HG02973 (cell line): ENCODE measurements at regions not wholly inside any gene's neighbourhood (a gene's known extent, or its start where the extent isn't known, plus 50 kb on each side); places are given as distances from the start of the nearest gene placed in this dataset.
"Not testable (repeated sequence)": the region's sequence is repeated elsewhere in the genome, so short reads cannot be mapped to it uniquely, and the experiment has no call there.

Source experiments
- ATAC-seq: cut with Tn5 transposase; IDR thresholded peaks from one replicate; pipeline ENCODE4 v1.9.1; 2021; ENCODE audit warnings: moderate library complexity; ENCODE audit not compliant: unreplicated experiment

DNA sequence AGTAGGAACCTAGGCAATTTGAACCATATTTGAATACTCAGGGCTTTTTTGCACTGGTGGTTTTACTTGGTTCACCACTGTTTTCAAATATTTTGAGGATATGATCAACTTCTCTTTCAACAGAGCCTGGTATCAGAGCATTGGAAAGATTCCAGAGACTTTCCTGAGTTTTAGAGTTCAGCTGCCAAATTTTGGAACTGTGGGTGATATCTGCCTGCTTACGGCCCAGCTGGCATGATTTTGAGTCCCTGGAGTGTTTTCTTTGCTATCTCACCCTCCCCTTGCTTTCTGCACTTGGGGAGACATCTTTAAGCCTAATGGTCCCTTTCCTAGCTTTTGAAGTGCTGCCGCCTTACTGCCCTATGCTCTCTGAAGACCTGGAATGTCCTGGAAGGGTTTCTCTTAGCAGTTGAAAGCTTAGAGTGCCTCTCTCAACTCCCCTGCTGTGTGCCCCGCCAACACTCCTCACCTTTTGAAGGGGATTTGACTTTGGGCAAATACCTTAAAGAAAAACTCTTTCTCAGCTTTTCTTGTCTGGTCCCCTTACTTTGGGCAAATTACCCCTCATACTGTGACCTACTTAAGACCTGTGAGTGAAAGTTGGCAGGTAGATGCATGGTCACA is 539.1 kb downstream of the MFSD1 start:
- no peak for ATAC-seq

GRCh38 chr3:159346271-159346903 is 544.5 kb downstream of the MFSD1 start:
- ATAC-seq, result no peak

- no peak for ATAC-seq
Measured at GRCh38 chr3:159348431-159348830, 546.6 kb downstream of the MFSD1 start.

DNA sequence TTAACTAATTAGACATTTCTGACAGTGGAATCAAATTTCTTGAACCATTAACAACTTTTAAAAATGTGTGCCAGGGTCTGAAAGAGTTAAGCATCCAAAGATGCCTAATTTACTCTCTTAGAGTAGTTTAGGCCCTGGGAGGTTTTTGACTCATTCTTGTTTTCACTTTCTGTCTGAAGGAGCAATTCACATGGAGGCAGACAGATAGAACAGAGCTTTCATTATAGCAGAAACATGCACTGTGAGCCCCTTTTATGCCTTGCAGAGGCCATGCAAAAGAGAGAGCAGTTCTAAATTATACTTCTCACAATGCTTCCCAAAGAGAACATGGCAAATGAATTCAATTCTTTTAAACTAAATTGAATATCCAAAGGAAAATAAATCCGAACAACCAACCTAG is 554.8 kb downstream of the MFSD1 start:
- ATAC-seq, result no peak

DNA sequence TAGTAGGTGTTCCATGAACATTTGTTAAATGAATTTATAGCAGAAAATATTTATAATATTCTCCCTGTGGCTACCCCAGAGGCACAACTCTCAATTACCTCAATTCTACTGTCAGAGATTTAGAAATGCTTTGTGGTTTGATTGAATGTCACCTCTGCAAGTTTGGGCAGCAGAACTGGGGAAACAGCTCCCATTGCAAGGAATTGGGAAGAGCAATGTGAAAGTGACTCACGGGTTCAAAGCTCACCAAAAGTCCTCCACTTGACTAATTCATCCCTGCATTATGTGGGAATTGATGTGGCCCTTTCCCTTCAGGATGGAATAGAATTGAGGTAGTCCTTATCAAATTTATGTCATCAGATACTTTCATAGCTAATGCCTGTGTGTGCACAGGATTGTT is 562.7 kb downstream of the MFSD1 start:
- ATAC-seq, result no peak

- no peak for ATAC-seq
Measured at GRCh38 chr3:159366476-159366875, 564.6 kb downstream of the MFSD1 start.

GRCh38 chr3:159371961-159372360 is 570.1 kb downstream of the MFSD1 start:
- no peak for ATAC-seq

DNA sequence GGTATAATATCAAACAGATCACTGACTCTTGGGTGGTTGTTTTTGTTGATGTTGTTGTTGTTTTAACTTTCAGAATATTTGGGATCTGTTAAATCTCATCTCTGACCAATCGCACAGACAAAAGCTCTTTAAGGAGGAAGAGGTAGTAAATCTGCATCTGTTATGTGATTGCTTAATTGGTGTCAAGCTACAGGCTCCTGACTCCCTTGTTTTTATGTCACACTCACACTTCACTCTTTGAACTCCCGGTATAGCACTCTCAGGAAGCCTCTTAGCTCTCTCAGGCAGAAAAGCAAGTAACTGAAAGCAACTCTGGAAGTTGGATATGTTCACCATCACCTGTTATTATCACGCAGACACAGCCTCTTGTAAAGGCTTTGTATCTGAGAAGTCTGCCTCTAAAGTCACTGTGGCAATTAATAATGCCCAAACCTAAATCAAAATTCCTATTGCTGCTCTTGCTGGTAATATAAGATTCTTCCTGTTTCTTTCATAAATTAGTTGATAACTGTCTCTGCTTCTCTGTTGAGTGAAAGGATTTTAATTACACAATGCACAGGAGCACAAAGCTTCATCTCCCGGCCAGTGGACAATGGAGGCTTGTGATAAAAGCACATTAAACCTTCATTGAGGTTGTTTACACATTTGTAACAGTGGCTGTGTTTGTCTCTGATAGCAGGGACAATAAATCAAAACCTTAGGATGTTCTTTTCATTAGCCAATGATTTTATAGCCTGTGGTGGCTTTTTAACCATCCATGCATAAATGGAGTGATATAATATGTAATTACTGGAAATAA is 576.7 kb downstream of the MFSD1 start:
- ATAC-seq, result no peak

DNA sequence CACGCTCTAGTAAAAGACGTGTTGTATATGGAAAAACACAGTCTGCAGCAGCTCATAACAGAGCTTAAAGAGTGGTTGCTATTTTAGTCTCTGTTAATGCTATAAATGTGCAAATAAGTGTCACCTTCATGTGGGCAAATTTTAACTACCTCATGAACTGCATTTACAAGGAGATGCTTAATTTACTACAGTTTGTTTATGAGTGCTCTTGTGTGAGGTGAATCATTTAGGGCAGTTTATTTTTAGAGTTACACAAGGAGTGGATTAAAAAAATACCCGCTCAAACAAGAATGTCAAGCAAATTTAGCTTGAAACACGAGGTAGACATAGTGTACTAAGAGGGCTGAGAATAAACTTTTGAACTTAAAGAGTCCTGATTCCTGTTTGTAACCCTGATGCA is 579.0 kb downstream of the MFSD1 start:
- no peak for ATAC-seq

DNA sequence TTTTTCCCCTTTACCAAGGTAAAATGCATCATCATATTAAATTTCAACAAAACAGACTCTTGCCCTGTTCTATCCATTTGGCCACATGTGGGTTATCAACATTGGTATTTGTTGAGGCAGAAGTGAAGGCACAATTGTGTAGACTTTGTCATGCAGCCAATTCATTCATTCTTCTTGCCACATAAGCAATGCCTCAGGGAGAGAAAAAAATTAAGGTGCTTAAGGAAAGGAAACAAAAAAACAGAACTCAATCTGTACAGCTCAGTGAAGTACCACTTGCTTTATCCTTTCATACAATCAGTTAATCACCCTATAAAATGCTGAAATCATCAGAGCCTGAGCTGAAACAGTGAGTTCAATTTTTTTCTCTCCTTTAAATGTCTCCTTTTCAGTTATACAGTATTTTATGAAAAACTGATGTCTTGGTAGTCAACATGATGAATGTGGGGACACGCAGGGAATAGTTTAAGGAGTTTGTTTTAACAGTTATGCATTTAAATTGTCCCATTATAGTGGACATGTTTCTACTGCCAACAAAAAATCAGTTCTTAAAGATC is 588.9 kb downstream of the MFSD1 start:
- ATAC-seq, result no peak

GRCh38 chr3:159397683-159398082 is 591.0 kb upstream of the IL12A start:
- not testable (repeated sequence) for ATAC-seq

DNA sequence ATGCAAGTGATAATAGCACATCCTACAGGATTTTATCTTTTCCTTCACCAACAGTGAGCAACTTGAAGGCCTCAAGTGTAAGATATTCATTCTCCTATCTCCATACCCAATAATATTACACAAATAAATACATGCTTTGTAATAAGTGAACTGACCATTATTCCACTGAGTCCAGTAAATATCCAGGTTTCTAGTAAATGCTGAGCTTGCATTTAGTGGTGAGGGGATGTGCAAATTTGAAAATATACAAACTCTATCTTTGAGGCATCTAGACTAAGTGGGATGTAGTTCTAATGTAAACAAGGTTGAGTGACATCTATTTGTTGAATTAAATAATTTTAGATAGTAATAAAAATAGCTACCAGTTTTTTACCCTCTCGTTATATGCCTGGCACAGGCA is 587.6 kb upstream of the IL12A start:
- no peak for ATAC-seq

GRCh38 chr3:159409711-159410110 is 578.9 kb upstream of the IL12A start:
- ATAC-seq, result not testable (repeated sequence)

- no peak for ATAC-seq
Measured at GRCh38 chr3:159413319-159413718, 575.3 kb upstream of the IL12A start.

DNA sequence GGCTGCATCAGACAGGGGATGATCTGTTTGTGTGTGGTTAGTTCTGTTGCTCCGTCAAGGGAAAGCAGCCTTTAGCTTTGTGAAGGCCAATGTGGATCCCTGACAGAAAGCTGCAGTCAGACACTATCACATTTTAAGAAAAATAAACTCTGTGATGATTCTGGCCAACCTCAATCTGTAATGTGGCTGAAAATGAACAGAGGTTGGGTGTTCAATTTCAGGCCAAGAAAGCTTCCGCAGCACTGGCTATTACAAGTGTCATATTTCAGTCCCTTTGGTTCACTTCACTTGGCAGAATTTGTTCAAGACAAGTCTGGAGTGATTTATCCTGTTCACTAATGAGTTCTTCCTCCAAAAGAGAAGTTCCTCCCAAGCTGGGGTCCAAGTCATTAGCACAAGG is 571.8 kb upstream of the IL12A start:
- ATAC-seq, result no peak

DNA sequence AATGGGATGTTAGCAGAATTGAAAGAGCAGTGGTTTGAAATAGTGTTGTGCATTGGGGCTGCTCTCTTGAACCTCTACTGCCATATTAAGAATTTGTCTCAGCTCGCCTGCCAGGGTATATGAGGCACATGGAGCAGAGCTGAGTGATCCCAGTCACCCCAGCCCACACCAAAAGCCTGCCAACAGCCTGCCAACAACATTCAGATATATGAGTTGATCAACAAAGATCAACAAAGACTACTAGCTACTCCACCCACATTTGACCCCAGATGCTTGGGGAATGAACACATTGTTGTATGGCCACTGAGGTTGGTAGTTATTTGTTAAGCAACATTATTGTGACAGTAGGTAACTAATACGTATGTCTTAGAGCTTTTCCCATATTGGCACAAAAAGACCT is 570.9 kb upstream of the IL12A start:
- ATAC-seq, result no peak

DNA sequence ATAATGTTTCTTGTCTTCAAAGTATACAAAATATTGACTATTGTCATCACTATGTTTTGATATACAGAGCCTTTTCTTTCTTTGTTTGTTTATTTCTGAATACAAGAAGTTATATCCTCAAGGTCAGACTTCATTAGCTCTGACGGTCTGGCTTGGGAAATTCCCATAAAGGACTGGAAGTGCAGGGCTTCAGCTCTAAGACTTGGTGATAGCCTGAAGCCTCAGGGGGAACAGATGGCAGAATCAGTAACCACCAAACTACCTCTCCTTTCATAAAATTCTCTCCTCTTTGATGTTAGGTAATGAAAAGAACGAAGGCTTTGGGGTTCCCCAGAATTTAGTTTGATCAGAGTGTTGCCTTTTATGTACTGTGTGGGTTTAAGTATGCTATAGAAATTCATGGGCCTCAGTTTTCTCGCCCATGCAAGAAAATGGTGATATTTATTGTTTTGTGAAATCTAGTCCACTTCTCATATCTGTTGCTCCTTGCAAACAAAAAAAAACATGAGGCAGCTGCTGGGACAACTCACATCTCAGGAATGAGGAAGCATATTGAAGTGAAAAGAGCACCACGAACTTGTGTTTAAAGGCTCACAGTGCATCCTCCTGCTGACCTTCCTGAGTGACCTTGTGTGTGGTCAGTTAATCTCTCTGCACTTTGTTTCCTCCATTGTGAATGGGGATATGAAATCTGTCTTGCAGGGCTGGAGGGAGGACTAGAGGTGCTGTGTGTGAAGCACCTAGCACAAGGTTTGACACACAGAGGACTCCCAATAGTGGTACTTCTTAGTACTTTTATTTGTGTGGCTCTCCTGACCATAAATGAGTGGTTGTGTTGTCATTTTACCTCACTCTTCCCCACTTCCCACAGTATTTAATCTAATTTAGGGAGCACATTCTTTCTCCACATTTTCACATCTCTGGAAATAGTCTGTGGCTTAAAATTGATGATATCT is 569.8 kb upstream of the IL12A start:
- no peak for ATAC-seq

DNA sequence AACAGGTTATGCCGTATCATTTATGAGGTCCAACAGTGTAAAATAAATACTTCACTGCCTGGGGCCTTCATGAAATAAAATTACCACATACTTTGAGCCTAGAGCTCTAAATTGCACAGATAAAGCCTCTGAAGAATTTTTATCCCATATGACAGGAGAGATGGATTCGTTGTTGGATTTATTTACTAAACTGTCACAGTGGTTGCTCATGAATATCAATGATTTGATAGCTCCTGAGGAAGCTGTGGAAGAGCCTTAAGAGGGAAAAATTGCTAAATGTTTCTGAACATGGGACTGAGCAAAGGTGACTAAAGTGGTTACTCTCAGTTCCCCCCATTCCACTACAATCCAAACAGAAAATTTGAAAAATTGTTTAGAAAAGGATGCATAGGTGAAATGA is 558.9 kb upstream of the IL12A start:
- no peak for ATAC-seq

GRCh38 chr3:159432682-159433340 is 555.8 kb upstream of the IL12A start:
- no peak for ATAC-seq

DNA sequence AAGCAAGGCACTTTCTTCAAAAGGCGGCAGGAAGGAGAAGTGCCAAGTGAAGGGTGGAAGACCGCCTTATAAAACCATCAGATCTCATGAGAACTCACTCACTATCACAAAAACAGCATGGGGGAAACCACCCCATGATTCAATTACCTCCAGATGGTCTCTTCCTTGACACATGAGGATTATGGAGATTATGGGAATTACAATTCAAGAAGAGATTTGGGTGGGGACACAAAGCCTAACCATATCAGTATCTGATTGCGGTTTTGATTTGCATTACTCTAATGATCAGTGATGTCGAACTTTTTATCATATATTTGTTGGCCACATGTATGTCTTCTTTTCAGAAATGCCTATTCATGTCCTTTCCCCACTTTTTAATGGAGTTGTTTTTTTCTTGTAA is 549.3 kb upstream of the IL12A start:
- ATAC-seq, result no peak
